Gastrocnemius medialis (tissue), 4 donors: ENCODE measurements at regions not wholly inside any gene's neighbourhood (a gene's known extent, or its start where the extent isn't known, plus 50 kb on each side); places are given as distances from the start of the nearest gene placed in this dataset.

Experiments
- POLR2A ChIP-seq, 2 donors: fragments of 450-650 bp; IDR thresholded peaks; one replicate each; pipeline ENCODE4 v1.6.1; 2017; ENCODE audit warnings: antibody characterized with exemption in 2 of 2, mild to moderate bottlenecking in 2 of 2, moderate library complexity in 2 of 2
- TF ChIP-seq, protein P1 (sequence below), 5 experiments: fragments of 450-650 bp in 3 of 5; fragments of 200-600 bp in 2 of 5; sonication (generic) in 2 of 5; IDR thresholded peaks in 4 of 5; conservative IDR thresholded peaks in 1 of 5; 1 replicate in 4 of 5; 2 replicates in 1 of 5; pipeline ENCODE4 v1.5.1; 2016 to 2019; ENCODE audit warnings: antibody characterized with exemption in 5 of 5, mild to moderate bottlenecking in 3 of 5, moderate library complexity in 3 of 5

GRCh38 chr10:29850371-29850770 lies 209.0 kb downstream of the JCAD start:
- TF ChIP-seq, protein P1, sequence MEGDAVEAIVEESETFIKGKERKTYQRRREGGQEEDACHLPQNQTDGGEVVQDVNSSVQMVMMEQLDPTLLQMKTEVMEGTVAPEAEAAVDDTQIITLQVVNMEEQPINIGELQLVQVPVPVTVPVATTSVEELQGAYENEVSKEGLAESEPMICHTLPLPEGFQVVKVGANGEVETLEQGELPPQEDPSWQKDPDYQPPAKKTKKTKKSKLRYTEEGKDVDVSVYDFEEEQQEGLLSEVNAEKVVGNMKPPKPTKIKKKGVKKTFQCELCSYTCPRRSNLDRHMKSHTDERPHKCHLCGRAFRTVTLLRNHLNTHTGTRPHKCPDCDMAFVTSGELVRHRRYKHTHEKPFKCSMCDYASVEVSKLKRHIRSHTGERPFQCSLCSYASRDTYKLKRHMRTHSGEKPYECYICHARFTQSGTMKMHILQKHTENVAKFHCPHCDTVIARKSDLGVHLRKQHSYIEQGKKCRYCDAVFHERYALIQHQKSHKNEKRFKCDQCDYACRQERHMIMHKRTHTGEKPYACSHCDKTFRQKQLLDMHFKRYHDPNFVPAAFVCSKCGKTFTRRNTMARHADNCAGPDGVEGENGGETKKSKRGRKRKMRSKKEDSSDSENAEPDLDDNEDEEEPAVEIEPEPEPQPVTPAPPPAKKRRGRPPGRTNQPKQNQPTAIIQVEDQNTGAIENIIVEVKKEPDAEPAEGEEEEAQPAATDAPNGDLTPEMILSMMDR (IDR thresholded peaks at IDR 0.05 in 4 of 5, conservative IDR thresholded peaks at IDR 0.05 in 1 of 5), result no peak
- TF ChIP-seq POLR2A (IDR thresholded peaks at IDR 0.05), result no peak
